GM12878 (cell line): ENCODE measurements at regions not wholly inside any gene's neighbourhood (a gene's known extent, or its start where the extent isn't known, plus 50 kb on each side); places are given as distances from the start of the nearest gene placed in this dataset.

ENCODE experiments used
- ATAC-seq: fragments of 200-7000 bp; cut with Tn5 transposase; 3 replicates; pipeline ENCODE4 v1.9.1; 2020; ENCODE audit warnings: mild to moderate bottlenecking, moderate library complexity
- BruUV-seq: library from RNA; stranded (reverse); fragments of 400-500 nt; replicated peaks from 2 replicates; lab custom pipeline; 2021; lab: Mats Ljungman, UMichigan
- CTCF ChIA-PET: fragments of 300-600 bp; sonication (Branson Sonifier 250); formaldehyde crosslinking; extraction: SDS; loops from one replicate; lab custom pipeline; 2021; ENCODE audit warnings: inconsistent platforms; lab: Yijun Ruan, JAX
- POLR2A ChIA-PET: fragments of 350-600 bp; formaldehyde crosslinking; extraction: SDS; loops from one replicate; lab custom pipeline; 2021; ENCODE audit warnings: inconsistent platforms; lab: Charles Lee
- RAD21 ChIA-PET: fragments of 300-600 bp; sonication (Branson Sonifier 250); formaldehyde crosslinking; loops from one replicate; lab custom pipeline; 2023; ENCODE audit warnings: antibody characterized with exemption; ENCODE audit not compliant: unreplicated experiment; lab: Charles Lee
- SMC1A ChIA-PET: fragments of 300-600 bp; sonication (Branson Sonifier 250); formaldehyde crosslinking; loops from one replicate; lab custom pipeline; 2023; ENCODE audit not compliant: unreplicated experiment, uncharacterized antibody; lab: Charles Lee
- DNase-seq: peaks from one replicate; pipeline ENCODE4 v3.0.0-alpha.2; 2011; ENCODE audit warnings: low read depth, low spot score
- FAIRE-seq: peaks from 3 replicates; lab custom pipeline; 2011; peaks lifted over from hg19 to GRCh38; lab: Jason Lieb, UNC
- H2AFZ ChIP-seq: 2 replicates; pipeline ENCODE4 v1.6.0; 2011; ENCODE audit warnings: low read depth, low read length, control low read depth; ENCODE audit not compliant: control insufficient read depth
- H3K27ac ChIP-seq: 2 replicates; pipeline ENCODE4 v1.5.1; 2011; ENCODE audit warnings: control low read depth; ENCODE audit not compliant: control insufficient read depth, insufficient read depth
- H3K27me3 ChIP-seq, 2 experiments: replicated peaks in 1 of 2; 2 replicates each; pipeline versions ENCODE4 v1.6.0 to v1.6.1; 2011; ENCODE audit warnings: low read length in 1 of 2; ENCODE audit not compliant: control insufficient read depth in 2 of 2, insufficient read depth in 2 of 2
- H3K36me3 ChIP-seq, 2 experiments: 2 replicates each; pipeline ENCODE4 v1.5.1; 2011; ENCODE audit warnings: low read length in 1 of 2; ENCODE audit not compliant: control insufficient read depth in 2 of 2, insufficient read depth in 2 of 2
- H3K4me1 ChIP-seq: 2 replicates; pipeline ENCODE4 v1.6.1; 2011; ENCODE audit warnings: mild to moderate bottlenecking, low read length, moderate library complexity, mixed read lengths; ENCODE audit not compliant: control insufficient read depth, insufficient read depth
- H3K4me2 ChIP-seq: 2 replicates; pipeline ENCODE4 v1.6.0; 2011; ENCODE audit warnings: control low read depth; ENCODE audit not compliant: control insufficient read depth, insufficient read depth
- H3K4me3 ChIP-seq: fragments of 200-600 bp; sonication (generic); 2 replicates; pipeline ENCODE4 v1.5.1; 2016
- H3K79me2 ChIP-seq: 2 replicates; pipeline ENCODE4 v1.6.0; 2011; ENCODE audit warnings: low read length; ENCODE audit not compliant: control insufficient read depth, insufficient read depth
- H3K9ac ChIP-seq: 2 replicates; pipeline ENCODE4 v1.8.0; 2011; ENCODE audit warnings: low read length, control low read depth, mixed read lengths; ENCODE audit not compliant: control insufficient read depth, insufficient read depth
- H3K9me3 ChIP-seq: replicated peaks from 3 replicates; pipeline ENCODE4 v1.5.1; 2011; ENCODE audit warnings: mild to moderate bottlenecking, low read length; ENCODE audit not compliant: control insufficient read depth, insufficient read depth
- H4K20me1 ChIP-seq: 2 replicates; pipeline ENCODE4 v1.6.0; 2011; ENCODE audit not compliant: control insufficient read depth, insufficient read depth
- ATF7 ChIP-seq: fragments of 450-650 bp; IDR thresholded peaks from 2 replicates; pipeline ENCODE4 v1.6.1; 2016; ENCODE audit warnings: low read depth, mild to moderate bottlenecking
- FOS ChIP-seq: IDR thresholded peaks from 3 replicates; pipeline ENCODE4 v1.6.1; 2011; ENCODE audit warnings: borderline replicate concordance; ENCODE audit not compliant: insufficient read length; ENCODE audit errors: extremely low read depth
- LARP7 ChIP-seq: fragments of 450-650 bp; IDR thresholded peaks from 2 replicates; pipeline ENCODE4 v1.6.1; 2017; ENCODE audit warnings: mild to moderate bottlenecking
- MEF2A ChIP-seq: IDR thresholded peaks from 2 replicates; pipeline ENCODE4 v1.6.1; 2011; ENCODE audit warnings: low read depth, mild to moderate bottlenecking, low read length, moderate library complexity; ENCODE audit not compliant: insufficient read depth
- MTA2 ChIP-seq: fragments of 450-650 bp; IDR thresholded peaks from 2 replicates; pipeline ENCODE4 v1.6.1; 2016; ENCODE audit warnings: low read depth, mild to moderate bottlenecking, moderate library complexity
- MYB ChIP-seq: fragments of 150-350 bp; IDR thresholded peaks from 2 replicates; pipeline ENCODE4 v1.6.1; 2014; ENCODE audit warnings: mild to moderate bottlenecking, low read depth, low read length, borderline replicate concordance
- MYC ChIP-seq: IDR thresholded peaks from 2 replicates; pipeline ENCODE4 v1.6.1; 2011; ENCODE audit warnings: mild to moderate bottlenecking, low read length, moderate library complexity, inconsistent platforms; ENCODE audit not compliant: insufficient read depth, insufficient replicate concordance, insufficient read length, severe bottlenecking
- NFYA ChIP-seq: IDR thresholded peaks from 2 replicates; pipeline ENCODE4 v1.6.1; 2011; ENCODE audit warnings: low read depth, mild to moderate bottlenecking, low read length, improper control_type of control experiment, borderline replicate concordance
- NFYB ChIP-seq: IDR thresholded peaks from 2 replicates; pipeline ENCODE4 v1.6.1; 2011; ENCODE audit warnings: low read depth, mild to moderate bottlenecking, low read length, improper control_type of control experiment, moderate library complexity; ENCODE audit not compliant: insufficient read depth
- POLR2A ChIP-seq: IDR thresholded peaks from 2 replicates; pipeline ENCODE4 v1.6.1; 2011; ENCODE audit warnings: low read depth, mild to moderate bottlenecking, low read length
- TBL1XR1 ChIP-seq: IDR thresholded peaks from 2 replicates; pipeline ENCODE4 v1.6.1; 2012; ENCODE audit warnings: low read depth, low read length, improper control_type of control experiment
- ZNF217 ChIP-seq: fragments of 450-650 bp; IDR thresholded peaks from 2 replicates; pipeline ENCODE4 v1.6.1; 2017; ENCODE audit warnings: antibody characterized with exemption, mild to moderate bottlenecking
- WGBS: methylation state at CpG from one replicate; pipeline ENCODE4 v1.1.6; 2016; ENCODE audit warnings: low lambda C conversion rate; ENCODE audit not compliant: insufficient replicate concordance, insufficient coverage; ENCODE audit errors: missing lambda C conversion rate; 5-methylcytosine and 5-hydroxymethylcytosine counted together
- in situ Hi-C: fragments of 300-500 bp; cut with MboI; formaldehyde crosslinking; loops from 9 replicates; pipeline ENCODE4 v1.14.3; 2018; ENCODE audit warnings: mixed read lengths
- intact Hi-C: fragments of 100-400 bp; cut with micrococcal nuclease; formaldehyde crosslinking; loops from one replicate; pipeline ENCODE4 v1.14.2; 2022; ENCODE audit not compliant: unreplicated experiment
- TF ChIP-seq, protein P1 (sequence below): fragments of 450-650 bp; IDR thresholded peaks from 2 replicates; pipeline ENCODE4 v1.6.1; 2017; ENCODE audit warnings: antibody characterized with exemption, mild to moderate bottlenecking, moderate library complexity
- TF ChIP-seq, protein P2 (sequence below): IDR thresholded peaks from 2 replicates; pipeline ENCODE4 v1.6.1; 2011; ENCODE audit warnings: borderline replicate concordance, low read depth, mild to moderate bottlenecking, moderate library complexity, mixed read lengths, low read length; ENCODE audit not compliant: insufficient read depth; ENCODE audit errors: extremely low read length

DNA sequence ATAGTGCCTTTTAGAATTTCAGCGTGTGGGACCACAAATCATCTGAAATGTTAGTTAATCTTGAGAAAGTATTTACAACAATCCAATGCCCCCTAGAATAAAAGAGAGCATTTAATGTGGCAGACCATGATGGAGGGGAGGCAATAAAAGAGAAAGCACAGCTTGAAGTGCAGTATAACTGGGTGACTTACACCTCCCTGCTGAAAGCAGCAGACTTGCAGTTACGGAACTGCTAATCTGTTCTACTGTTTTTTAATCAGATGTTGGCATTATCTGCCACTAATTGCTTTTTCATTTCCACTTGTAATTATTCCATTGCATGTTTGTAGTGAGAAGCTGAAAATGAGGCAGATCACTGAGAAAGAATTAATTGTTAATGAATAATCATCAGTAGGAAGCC is 130.5 kb upstream of the ITGA4 start:
- TF ChIP-seq MTA2 (0 out of 2 replicates have a peak, but pooled peaks have one; percentile 14), ATF7 (no peak)
- 100% methylated on average over 2 of the region's 2 CpGs for WGBS
- FAIRE-seq (no peak), ATAC-seq (no peak), DNase-seq (no peak)
- H3K27me3 ChIP-seq = no peaks in the 10 kb centered on the region
- H3K9ac ChIP-seq = no peak overlapping the region
- intact Hi-C loops = no loop called here
- H3K4me2 ChIP-seq = no peak overlapping the region
- H2AFZ ChIP-seq = no peak overlapping the region
- H3K36me3 ChIP-seq = no peaks in the 10 kb centered on the region
- H3K9me3 ChIP-seq = no peaks in the 10 kb centered on the region
- no peak overlapping the region for H3K27ac ChIP-seq
- no peaks in the 10 kb centered on the region for H3K4me1 ChIP-seq
- CTCF ChIA-PET = interaction anchor here (0.7 to 1.3 kb wide), 4 partner anchors 15 to 222 kb away, joined by 3 to 5 read pairs (median 3); no protein-coding TSS in a partner anchor
- no peaks in the 10 kb centered on the region for H3K79me2 ChIP-seq
- SMC1A ChIA-PET = interaction anchor here (0.7 to 3.5 kb wide), 8 partner anchors 9 to 84 kb away, joined by 3 to 19 read pairs (median 4); no protein-coding TSS in a partner anchor
- BruUV-seq = no TSS peak
- no peak overlapping the region for H3K4me3 ChIP-seq
- H4K20me1 ChIP-seq = no peaks in the 10 kb centered on the region
- RAD21 ChIA-PET = no interaction called here
- POLR2A ChIA-PET = interaction anchor here (1.1 kb wide), 1 partner anchor 68 kb away, joined by 3 read pairs; no protein-coding TSS in a partner anchor
- in situ Hi-C loops = no loop called here

DNA sequence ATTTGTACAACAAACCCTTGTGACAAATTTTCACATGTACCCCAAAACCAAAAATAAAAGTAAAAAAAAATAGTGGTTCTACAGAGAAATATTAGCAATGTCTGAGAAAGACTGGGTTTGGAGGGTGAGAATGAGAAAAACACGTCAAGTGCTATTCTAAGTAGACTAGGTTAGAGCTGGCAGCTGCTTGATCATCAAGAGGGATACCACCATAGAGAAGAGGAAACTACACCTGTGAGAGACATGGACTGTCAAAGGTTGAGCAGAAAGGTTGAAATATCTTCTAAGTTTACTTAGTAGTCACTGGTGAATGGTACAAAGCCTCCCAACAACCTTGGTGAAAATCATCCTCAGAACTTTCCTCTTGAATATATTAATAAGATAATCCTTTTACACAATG is 126.9 kb upstream of the ITGA4 start:
- no peaks in the 10 kb centered on the region for H3K27me3 ChIP-seq
- ChIA-PET POLR2A (no interaction called here), CTCF (interaction anchor here (0.9 to 1.1 kb wide), 2 partner anchors 25 to 26 kb away, joined by 3 read pairs; no protein-coding TSS in a partner anchor), SMC1A (interaction anchor here (4.0 kb wide), 1 partner anchor 11 kb away, joined by 23 read pairs; no protein-coding TSS in a partner anchor), RAD21 (no interaction called here)
- H3K4me1 ChIP-seq = no peaks in the 10 kb centered on the region
- H3K27ac ChIP-seq = no peak overlapping the region
- 100% methylated on average over 1 of the region's 1 CpG for WGBS
- BruUV-seq = no TSS peak
- H3K9me3 ChIP-seq = no peaks in the 10 kb centered on the region
- H3K36me3 ChIP-seq = no peaks in the 10 kb centered on the region
- ATAC-seq (no peak), FAIRE-seq (no peak), DNase-seq (no peak)
- TF ChIP-seq MYC (no peak), MYB (no peak), NFYA (no peak), TBL1XR1 (no peak), ZNF217 (no peak), FOS (no peak), POLR2A (no peak), MEF2A (no peak), NFYB (no peak), LARP7 (no peak)
- TF ChIP-seq, protein P1, sequence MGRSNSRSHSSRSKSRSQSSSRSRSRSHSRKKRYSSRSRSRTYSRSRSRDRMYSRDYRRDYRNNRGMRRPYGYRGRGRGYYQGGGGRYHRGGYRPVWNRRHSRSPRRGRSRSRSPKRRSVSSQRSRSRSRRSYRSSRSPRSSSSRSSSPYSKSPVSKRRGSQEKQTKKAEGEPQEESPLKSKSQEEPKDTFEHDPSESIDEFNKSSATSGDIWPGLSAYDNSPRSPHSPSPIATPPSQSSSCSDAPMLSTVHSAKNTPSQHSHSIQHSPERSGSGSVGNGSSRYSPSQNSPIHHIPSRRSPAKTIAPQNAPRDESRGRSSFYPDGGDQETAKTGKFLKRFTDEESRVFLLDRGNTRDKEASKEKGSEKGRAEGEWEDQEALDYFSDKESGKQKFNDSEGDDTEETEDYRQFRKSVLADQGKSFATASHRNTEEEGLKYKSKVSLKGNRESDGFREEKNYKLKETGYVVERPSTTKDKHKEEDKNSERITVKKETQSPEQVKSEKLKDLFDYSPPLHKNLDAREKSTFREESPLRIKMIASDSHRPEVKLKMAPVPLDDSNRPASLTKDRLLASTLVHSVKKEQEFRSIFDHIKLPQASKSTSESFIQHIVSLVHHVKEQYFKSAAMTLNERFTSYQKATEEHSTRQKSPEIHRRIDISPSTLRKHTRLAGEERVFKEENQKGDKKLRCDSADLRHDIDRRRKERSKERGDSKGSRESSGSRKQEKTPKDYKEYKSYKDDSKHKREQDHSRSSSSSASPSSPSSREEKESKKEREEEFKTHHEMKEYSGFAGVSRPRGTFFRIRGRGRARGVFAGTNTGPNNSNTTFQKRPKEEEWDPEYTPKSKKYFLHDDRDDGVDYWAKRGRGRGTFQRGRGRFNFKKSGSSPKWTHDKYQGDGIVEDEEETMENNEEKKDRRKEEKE = no peak
- TF ChIP-seq, protein P2, sequence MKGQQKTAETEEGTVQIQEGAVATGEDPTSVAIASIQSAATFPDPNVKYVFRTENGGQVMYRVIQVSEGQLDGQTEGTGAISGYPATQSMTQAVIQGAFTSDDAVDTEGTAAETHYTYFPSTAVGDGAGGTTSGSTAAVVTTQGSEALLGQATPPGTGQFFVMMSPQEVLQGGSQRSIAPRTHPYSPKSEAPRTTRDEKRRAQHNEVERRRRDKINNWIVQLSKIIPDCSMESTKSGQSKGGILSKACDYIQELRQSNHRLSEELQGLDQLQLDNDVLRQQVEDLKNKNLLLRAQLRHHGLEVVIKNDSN = no peak
- no peak overlapping the region for H3K4me3 ChIP-seq
- in situ Hi-C loops = no loop called here
- intact Hi-C loops = no loop called here
- H3K79me2 ChIP-seq = no peaks in the 10 kb centered on the region
- no peak overlapping the region for H3K9ac ChIP-seq
- H3K4me2 ChIP-seq = no peak overlapping the region
- no peak overlapping the region for H2AFZ ChIP-seq
- H4K20me1 ChIP-seq = no peaks in the 10 kb centered on the region
